DND-41 (cell line): ENCODE measurements at regions not wholly inside any gene's neighbourhood (a gene's known extent, or its start where the extent isn't known, plus 50 kb on each side); places are given as distances from the start of the nearest gene placed in this dataset.

Source experiments
- ATAC-seq: fragments of 200-7000 bp; cut with Tn5 transposase; 3 replicates; pipeline ENCODE4 v1.9.1; 2021; ENCODE audit warnings: low read depth; ENCODE audit not compliant: insufficient read depth
- DNase-seq: peaks from one replicate; pipeline ENCODE4 v3.0.0-alpha.2; 2020
- H2AFZ ChIP-seq: 2 replicates; pipeline ENCODE4 v1.6.0; 2012; ENCODE audit warnings: low read depth, low read length
- H3K27ac ChIP-seq: 2 replicates; pipeline ENCODE4 v1.5.1; 2012; ENCODE audit warnings: low read length, inconsistent platforms
- H3K27me3 ChIP-seq: fragments of 200-600 bp; sonication (generic); 2 replicates; pipeline ENCODE4 v1.6.0; 2012; ENCODE audit warnings: low read length, mild to moderate bottlenecking, inconsistent platforms; ENCODE audit not compliant: insufficient read depth, poor library complexity
- H3K36me3 ChIP-seq: 2 replicates; pipeline ENCODE4 v1.5.1; 2012; ENCODE audit warnings: low read length, inconsistent platforms; ENCODE audit not compliant: insufficient read depth
- H3K4me1 ChIP-seq: 2 replicates; pipeline ENCODE4 v1.5.1; 2012; ENCODE audit warnings: mild to moderate bottlenecking, low read length; ENCODE audit not compliant: insufficient read depth
- H3K4me2 ChIP-seq: 2 replicates; pipeline ENCODE4 v1.6.0; 2012; ENCODE audit warnings: mild to moderate bottlenecking, moderate library complexity, low read length, inconsistent platforms; ENCODE audit not compliant: insufficient read depth
- H3K4me3 ChIP-seq, 2 experiments: fragments of 200-600 bp in 1 of 2; shearing (Covaris generic) in 1 of 2; 2 replicates each; pipeline ENCODE4 v1.5.1; 2012 to 2016; ENCODE audit warnings: inconsistent platforms in 2 of 2, low read length in 2 of 2, mild to moderate bottlenecking in 2 of 2, low read depth in 1 of 2, moderate library complexity in 1 of 2
- H3K79me2 ChIP-seq: 2 replicates; pipeline ENCODE4 v1.6.0; 2012; ENCODE audit warnings: low read length, inconsistent platforms; ENCODE audit not compliant: insufficient read depth
- H3K9ac ChIP-seq: 2 replicates; pipeline ENCODE4 v1.6.0; 2012; ENCODE audit warnings: low read depth, mild to moderate bottlenecking, inconsistent platforms, low read length, moderate library complexity
- H3K9me3 ChIP-seq: 2 replicates; pipeline ENCODE4 v1.5.1; 2012; ENCODE audit warnings: low read length, moderate library complexity, mild to moderate bottlenecking, inconsistent platforms; ENCODE audit not compliant: insufficient read depth, severe bottlenecking
- H4K20me1 ChIP-seq: 2 replicates; pipeline ENCODE4 v1.6.0; 2012; ENCODE audit warnings: low read length; ENCODE audit not compliant: insufficient read depth
- EZH2 ChIP-seq: IDR thresholded peaks from 3 replicates; pipeline ENCODE4 v1.6.1; 2012; ENCODE audit warnings: borderline replicate concordance, low read depth, mild to moderate bottlenecking, moderate library complexity, low read length, inconsistent platforms; ENCODE audit not compliant: severe bottlenecking
- TF ChIP-seq, protein P1 (sequence below): IDR thresholded peaks from 2 replicates; pipeline ENCODE4 v1.5.1; 2012; ENCODE audit warnings: borderline replicate concordance, low read length, moderate library complexity, mild to moderate bottlenecking; ENCODE audit not compliant: poor library complexity, severe bottlenecking; ENCODE audit errors: extremely low read depth

DNA sequence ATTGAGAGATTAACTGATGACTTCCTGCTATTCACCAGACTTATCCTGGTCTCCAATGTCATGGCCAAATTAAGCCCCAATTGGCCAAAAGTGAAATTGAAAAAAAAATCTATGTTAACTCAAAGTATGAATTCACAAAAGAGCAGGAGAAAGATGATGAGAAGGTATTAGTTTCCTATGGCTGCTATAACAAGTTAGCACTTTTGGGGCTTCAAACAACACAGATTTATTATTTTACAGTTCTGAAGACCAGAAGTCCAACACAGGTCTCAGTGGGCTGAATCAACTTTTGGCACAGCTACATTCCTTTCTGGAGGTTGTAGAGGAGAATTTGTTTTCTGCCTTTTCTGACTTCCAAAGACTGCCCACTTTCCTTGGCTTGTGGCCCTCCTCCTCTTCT is 78.6 kb upstream of the TLE1 start:
- Histone ChIP-seq H3K9me3 (no peaks in the 10 kb centered on the region), H4K20me1 (no peaks in the 10 kb centered on the region), H3K27ac (no peak overlapping the region), H3K4me1 (no peaks in the 10 kb centered on the region), H3K4me2 (no peak overlapping the region), H3K9ac (no peak overlapping the region), H3K79me2 (no peaks in the 10 kb centered on the region), H2AFZ (no peak overlapping the region), H3K36me3 (no peaks in the 10 kb centered on the region), H3K27me3 (no peaks in the 10 kb centered on the region), H3K4me3 (no peak overlapping the region)
- no peak for ATAC-seq
- TF ChIP-seq EZH2 = no peak
- TF ChIP-seq, protein P1, sequence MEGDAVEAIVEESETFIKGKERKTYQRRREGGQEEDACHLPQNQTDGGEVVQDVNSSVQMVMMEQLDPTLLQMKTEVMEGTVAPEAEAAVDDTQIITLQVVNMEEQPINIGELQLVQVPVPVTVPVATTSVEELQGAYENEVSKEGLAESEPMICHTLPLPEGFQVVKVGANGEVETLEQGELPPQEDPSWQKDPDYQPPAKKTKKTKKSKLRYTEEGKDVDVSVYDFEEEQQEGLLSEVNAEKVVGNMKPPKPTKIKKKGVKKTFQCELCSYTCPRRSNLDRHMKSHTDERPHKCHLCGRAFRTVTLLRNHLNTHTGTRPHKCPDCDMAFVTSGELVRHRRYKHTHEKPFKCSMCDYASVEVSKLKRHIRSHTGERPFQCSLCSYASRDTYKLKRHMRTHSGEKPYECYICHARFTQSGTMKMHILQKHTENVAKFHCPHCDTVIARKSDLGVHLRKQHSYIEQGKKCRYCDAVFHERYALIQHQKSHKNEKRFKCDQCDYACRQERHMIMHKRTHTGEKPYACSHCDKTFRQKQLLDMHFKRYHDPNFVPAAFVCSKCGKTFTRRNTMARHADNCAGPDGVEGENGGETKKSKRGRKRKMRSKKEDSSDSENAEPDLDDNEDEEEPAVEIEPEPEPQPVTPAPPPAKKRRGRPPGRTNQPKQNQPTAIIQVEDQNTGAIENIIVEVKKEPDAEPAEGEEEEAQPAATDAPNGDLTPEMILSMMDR = no peak
- no peak for DNase-seq

DNA sequence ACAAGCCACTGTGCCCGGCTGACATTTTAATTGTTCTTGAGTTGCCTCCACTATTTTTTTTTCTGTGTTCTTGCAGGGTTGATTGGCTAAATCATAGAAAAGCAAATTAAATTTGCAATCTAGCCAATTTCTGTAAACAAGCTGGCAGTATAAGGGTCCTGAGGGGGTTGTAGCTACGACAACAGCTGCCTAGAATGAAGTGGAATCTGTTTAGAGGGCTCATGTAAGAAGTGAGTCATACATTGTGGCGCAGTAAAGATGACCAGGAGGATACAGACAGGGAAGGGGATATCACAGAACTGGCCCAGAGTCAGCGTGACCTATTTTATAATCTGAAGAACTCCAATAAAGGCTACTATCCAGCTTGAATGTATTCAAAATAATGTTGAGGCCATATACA is 82.2 kb upstream of the TLE1 start:
- H3K9ac ChIP-seq = no peak overlapping the region
- no peak for ATAC-seq
- no peaks in the 10 kb centered on the region for H4K20me1 ChIP-seq
- TF ChIP-seq, protein P1 = no peak
- no peak for TF ChIP-seq EZH2
- no peaks in the 10 kb centered on the region for H3K4me1 ChIP-seq
- no peak overlapping the region for H3K4me2 ChIP-seq
- H3K79me2 ChIP-seq = no peaks in the 10 kb centered on the region
- no peak overlapping the region for H3K27ac ChIP-seq
- no peaks in the 10 kb centered on the region for H3K9me3 ChIP-seq
- no peaks in the 10 kb centered on the region for H3K27me3 ChIP-seq
- no peaks in the 10 kb centered on the region for H3K36me3 ChIP-seq
- no peak overlapping the region for H3K4me3 ChIP-seq
- no peak overlapping the region for H2AFZ ChIP-seq
- no peak for DNase-seq

DNA sequence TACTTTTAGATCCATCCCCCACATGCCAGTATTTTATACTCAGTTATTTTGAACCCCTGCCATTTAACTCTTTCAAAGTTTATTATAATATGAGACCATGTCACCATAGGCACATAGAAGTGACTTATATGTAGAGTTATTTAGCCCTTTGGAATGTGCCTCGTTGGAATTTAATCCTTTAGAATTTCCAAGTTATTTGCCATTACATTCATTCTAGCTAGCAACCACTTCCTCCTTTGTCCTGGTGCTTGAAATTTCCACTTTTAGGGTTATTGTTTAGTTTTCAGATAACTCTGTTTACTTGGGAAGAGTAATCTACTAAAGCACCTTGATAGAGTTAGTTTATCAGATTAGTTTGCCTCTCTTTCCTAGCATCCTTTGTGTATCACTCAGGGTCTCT is 82.8 kb upstream of the TLE1 start:
- Histone ChIP-seq H3K79me2 (no peaks in the 10 kb centered on the region), H3K27ac (no peak overlapping the region), H3K4me3 (no peak overlapping the region), H4K20me1 (no peaks in the 10 kb centered on the region), H3K36me3 (no peaks in the 10 kb centered on the region), H3K9me3 (no peaks in the 10 kb centered on the region), H2AFZ (no peak overlapping the region), H3K4me1 (no peaks in the 10 kb centered on the region), H3K9ac (no peak overlapping the region), H3K4me2 (no peak overlapping the region), H3K27me3 (no peaks in the 10 kb centered on the region)
- DNase-seq (no peak), ATAC-seq (no peak)
- no peak for TF ChIP-seq EZH2
- TF ChIP-seq, protein P1 = no peak

DNA sequence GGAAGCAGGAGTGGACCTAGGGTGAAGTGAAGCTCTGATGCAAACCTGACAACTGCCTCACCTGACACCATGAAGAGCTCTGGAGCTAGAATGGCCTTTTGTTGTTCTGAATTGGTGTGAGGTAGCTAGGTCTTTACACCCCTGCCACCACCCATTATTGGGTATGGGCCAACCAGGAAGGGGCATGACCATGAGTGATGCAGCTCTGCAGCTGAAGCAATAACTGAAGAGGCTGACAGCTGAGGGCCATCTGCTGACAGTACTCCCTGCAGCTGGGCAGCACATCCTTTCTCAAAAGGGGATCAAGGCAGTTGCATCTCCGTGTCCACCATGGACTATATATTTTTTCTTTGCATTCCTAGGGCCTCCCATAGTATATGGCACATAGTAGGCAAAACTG is 87.0 kb upstream of the TLE1 start:
- Histone ChIP-seq H3K27ac (no peak overlapping the region), H3K9me3 (no peaks in the 10 kb centered on the region), H3K4me2 (no peak overlapping the region), H3K79me2 (no peaks in the 10 kb centered on the region), H4K20me1 (no peaks in the 10 kb centered on the region), H3K36me3 (no peaks in the 10 kb centered on the region), H2AFZ (no peak overlapping the region), H3K4me1 (no peaks in the 10 kb centered on the region), H3K27me3 (no peaks in the 10 kb centered on the region), H3K4me3 (no peak overlapping the region), H3K9ac (no peak overlapping the region)
- ATAC-seq (no peak), DNase-seq (no peak)
- no peak for TF ChIP-seq EZH2
- TF ChIP-seq, protein P1 = no peak
